Prostate gland (tissue), 2 donors: ENCODE measurements at regions not wholly inside any gene's neighbourhood (a gene's known extent, or its start where the extent isn't known, plus 50 kb on each side); places are given as distances from the start of the nearest gene placed in this dataset.

ENCODE experiments used
- CTCF ChIP-seq, 4 experiments: fragments of 200-600 bp in 2 of 4; fragments of 450-650 bp in 2 of 4; sonication (generic) in 2 of 4; IDR thresholded peaks; 1 replicate in 3 of 4; 2 replicates in 1 of 4; pipeline ENCODE4 v1.5.1; 2016 to 2019; ENCODE audit warnings: antibody characterized with exemption in 4 of 4, mild to moderate bottlenecking in 2 of 4, moderate library complexity in 2 of 4
- POLR2A ChIP-seq: fragments of 450-650 bp; IDR thresholded peaks from one replicate; pipeline ENCODE4 v1.6.1; 2016; ENCODE audit warnings: antibody characterized with exemption, mild to moderate bottlenecking
- POLR2AphosphoS5 ChIP-seq: sonication (generic); formaldehyde crosslinking; IDR thresholded peaks from one replicate; pipeline ENCODE4 v1.6.1; 2017; ENCODE audit warnings: antibody characterized with exemption

GRCh38 chr2:157168501-157168900 lies 89.0 kb upstream of the GALNT5 start:
- no peak for TF ChIP-seq CTCF (IDR thresholded peaks at IDR 0.05)
- no peak for TF ChIP-seq POLR2A
- TF ChIP-seq POLR2AphosphoS5 = no peak
